ENCODE measurements at regions not wholly inside any gene's neighbourhood (a gene's known extent, or its start where the extent isn't known, plus 50 kb on each side); places are given as distances from the start of the nearest gene placed in this dataset.

- no peaks in the 10 kb centered on the region for H3K9me3 Mint-ChIP-seq
- CTCF ChIA-PET = interaction anchor here (1.6 kb wide), 1 partner anchor 11 kb away, joined by 8 read pairs; no protein-coding TSS in a partner anchor
- peaks cover 13% of the 10 kb centered on the region for H3K27me3 Mint-ChIP-seq
- no peaks in the 10 kb centered on the region for H3K36me3 Mint-ChIP-seq (ENCODE audit: low read depth)
- no peak for DNase-seq
- POLR2A ChIA-PET = no interaction called here
- H3K4me1 Mint-ChIP-seq = no peaks in the 10 kb centered on the region
- H3K27ac Mint-ChIP-seq = no peak overlapping the region
- no peak overlapping the region for H3K4me3 Mint-ChIP-seq
These were observed 143.4 kb downstream of the COL6A3 start for GRCh38 chr2:237270520-237270919.

- no peak overlapping the region for H3K27ac Mint-ChIP-seq
- H3K27me3 Mint-ChIP-seq = peaks cover 15% of the 10 kb centered on the region
- H3K4me3 Mint-ChIP-seq = no peak overlapping the region
- no peak for DNase-seq
- no peaks in the 10 kb centered on the region for H3K36me3 Mint-ChIP-seq (ENCODE audit: low read depth)
- ChIA-PET CTCF (no interaction called here), POLR2A (no interaction called here)
- H3K9me3 Mint-ChIP-seq = no peaks in the 10 kb centered on the region
- H3K4me1 Mint-ChIP-seq = no peaks in the 10 kb centered on the region
These were observed 142.0 kb downstream of the COL6A3 start for GRCh38 chr2:237271698-237272652.
